ENCODE measurements at regions not wholly inside any gene's neighbourhood (a gene's known extent, or its start where the extent isn't known, plus 50 kb on each side); places are given as distances from the start of the nearest gene placed in this dataset.

DNA sequence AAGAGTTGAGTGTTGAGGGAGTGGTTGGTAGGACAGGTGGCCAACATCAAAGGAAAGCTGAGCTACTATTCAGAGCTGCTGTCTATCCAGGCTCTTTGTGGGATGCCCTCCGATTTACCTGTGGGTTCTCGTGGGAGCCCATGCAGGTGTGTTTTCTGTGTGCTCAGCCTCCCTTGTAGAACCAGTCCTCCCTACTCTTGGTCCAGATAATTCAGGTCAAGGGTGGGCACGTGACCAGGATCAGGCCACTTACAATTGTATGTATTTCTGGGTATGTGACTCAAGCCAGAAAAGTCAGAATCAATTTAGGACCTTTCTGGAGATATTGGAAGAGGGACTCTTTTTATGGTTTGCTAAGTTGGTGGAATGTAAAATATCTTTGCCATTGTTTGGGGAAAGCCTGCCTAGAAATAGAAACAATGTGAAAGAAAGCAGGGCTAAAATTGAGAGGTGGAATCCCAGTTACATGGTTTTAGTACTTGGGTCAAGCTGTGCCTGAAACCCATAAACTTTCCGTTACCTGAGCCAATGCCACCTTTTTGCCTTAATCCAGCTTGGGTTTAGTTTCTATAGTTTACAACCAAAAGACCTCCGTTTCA, 93.2 kb downstream of the PDCL3 start:
- Mint-ChIP-seq H3K27me3 (no peaks in the 10 kb centered on the region), H3K27ac (peak overlapping the region; percentile 93), H3K9me3 (peaks cover 3% of the 10 kb centered on the region), H3K36me3 (ENCODE audit: low read depth) (no peaks in the 10 kb centered on the region), H3K4me1 (ENCODE audit: low read depth) (peaks cover 55% of the 10 kb centered on the region), H3K4me3 (no peak overlapping the region)
- ChIA-PET POLR2A (interaction anchor here (1.1 kb wide), 1 partner anchor 12 kb away, joined by 3 read pairs; no protein-coding TSS in a partner anchor), CTCF (no interaction called here)
- intact Hi-C loops (cut with DNase I, micrococcal nuclease): no loop called here
- no peak for DNase-seq
- peaks cover 25% of the 10 kb centered on the region for H3K4me1 ChIP-seq (ENCODE audit: insufficient read depth, low read length)
- TF ChIP-seq, protein P1, sequence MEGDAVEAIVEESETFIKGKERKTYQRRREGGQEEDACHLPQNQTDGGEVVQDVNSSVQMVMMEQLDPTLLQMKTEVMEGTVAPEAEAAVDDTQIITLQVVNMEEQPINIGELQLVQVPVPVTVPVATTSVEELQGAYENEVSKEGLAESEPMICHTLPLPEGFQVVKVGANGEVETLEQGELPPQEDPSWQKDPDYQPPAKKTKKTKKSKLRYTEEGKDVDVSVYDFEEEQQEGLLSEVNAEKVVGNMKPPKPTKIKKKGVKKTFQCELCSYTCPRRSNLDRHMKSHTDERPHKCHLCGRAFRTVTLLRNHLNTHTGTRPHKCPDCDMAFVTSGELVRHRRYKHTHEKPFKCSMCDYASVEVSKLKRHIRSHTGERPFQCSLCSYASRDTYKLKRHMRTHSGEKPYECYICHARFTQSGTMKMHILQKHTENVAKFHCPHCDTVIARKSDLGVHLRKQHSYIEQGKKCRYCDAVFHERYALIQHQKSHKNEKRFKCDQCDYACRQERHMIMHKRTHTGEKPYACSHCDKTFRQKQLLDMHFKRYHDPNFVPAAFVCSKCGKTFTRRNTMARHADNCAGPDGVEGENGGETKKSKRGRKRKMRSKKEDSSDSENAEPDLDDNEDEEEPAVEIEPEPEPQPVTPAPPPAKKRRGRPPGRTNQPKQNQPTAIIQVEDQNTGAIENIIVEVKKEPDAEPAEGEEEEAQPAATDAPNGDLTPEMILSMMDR (IDR thresholded peaks at IDR 0.05): no peak
- no peak overlapping the region for H3K27ac ChIP-seq (ENCODE audit: low read depth in 1 of 2, low read length in 2 of 2)
- H3K9me3 ChIP-seq (ENCODE audit: control insufficient read depth in 1 of 2, insufficient read depth in 1 of 2, low read length in 2 of 2): peaks cover 0 to 3% of the 10 kb centered on the region in 2 experiments
- H3K27me3 ChIP-seq (ENCODE audit: control insufficient read depth in 1 of 2, insufficient read depth in 2 of 2, low read length in 2 of 2): no peaks in the 10 kb centered on the region
- no peaks in the 10 kb centered on the region for H3K36me3 ChIP-seq (ENCODE audit: insufficient read depth, low read length)
- no peak for ATAC-seq (ENCODE audit: poor library complexity)
- H3K4me3 ChIP-seq (ENCODE audit: low read length): no peak overlapping the region

DNA sequence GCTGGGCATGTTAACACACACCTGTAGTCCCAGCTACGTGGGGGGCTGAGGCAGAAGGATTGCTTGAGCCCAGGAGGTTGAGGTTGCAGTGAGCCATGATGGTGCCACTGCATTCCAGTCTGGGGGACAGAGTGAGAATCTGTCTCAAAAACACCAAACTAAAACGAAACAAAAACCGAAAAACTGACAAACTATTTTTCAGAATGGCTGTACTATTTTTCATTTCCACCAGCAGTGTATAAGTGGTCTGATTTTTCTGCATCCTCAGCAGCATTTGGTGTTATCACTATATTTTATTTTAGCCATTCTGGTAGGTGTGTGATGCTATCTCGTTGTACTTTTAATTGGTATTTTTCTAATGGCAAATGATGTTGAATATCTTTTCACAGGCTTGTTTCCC, 95.2 kb downstream of the PDCL3 start:
- no peaks in the 10 kb centered on the region for H3K27me3 Mint-ChIP-seq
- no peaks in the 10 kb centered on the region for H3K36me3 Mint-ChIP-seq (ENCODE audit: low read depth)
- H3K4me1 ChIP-seq (ENCODE audit: insufficient read depth, low read length): peaks cover 18% of the 10 kb centered on the region
- H3K36me3 ChIP-seq (ENCODE audit: insufficient read depth, low read length): no peaks in the 10 kb centered on the region
- H3K4me1 Mint-ChIP-seq (ENCODE audit: low read depth): peaks cover 43% of the 10 kb centered on the region
- DNase-seq: no peak
- TF ChIP-seq, protein P1 (IDR thresholded peaks at IDR 0.05): no peak
- H3K27ac ChIP-seq (ENCODE audit: low read depth in 1 of 2, low read length in 2 of 2): no peak overlapping the region
- intact Hi-C loops (cut with DNase I, micrococcal nuclease): no loop called here
- POLR2A ChIA-PET: interaction anchor here (0.7 to 0.8 kb wide), 2 partner anchors 16 to 35 kb away, joined by 3 to 4 read pairs; no protein-coding TSS in a partner anchor
- CTCF ChIA-PET: interaction anchor here (1.2 kb wide), 1 partner anchor 9 kb away, joined by 3 read pairs; no protein-coding TSS in a partner anchor
- no peak overlapping the region for H3K4me3 Mint-ChIP-seq
- H3K4me3 ChIP-seq (ENCODE audit: low read length): no peak overlapping the region
- peaks cover 3% of the 10 kb centered on the region for H3K9me3 Mint-ChIP-seq
- no peak for ATAC-seq (ENCODE audit: poor library complexity)
- H3K27me3 ChIP-seq (ENCODE audit: control insufficient read depth in 1 of 2, insufficient read depth in 2 of 2, low read length in 2 of 2): no peaks in the 10 kb centered on the region
- peaks cover 0 to 3% of the 10 kb centered on the region in 2 experiments for H3K9me3 ChIP-seq (ENCODE audit: control insufficient read depth in 1 of 2, insufficient read depth in 1 of 2, low read length in 2 of 2)
- H3K27ac Mint-ChIP-seq: no peak overlapping the region

DNA sequence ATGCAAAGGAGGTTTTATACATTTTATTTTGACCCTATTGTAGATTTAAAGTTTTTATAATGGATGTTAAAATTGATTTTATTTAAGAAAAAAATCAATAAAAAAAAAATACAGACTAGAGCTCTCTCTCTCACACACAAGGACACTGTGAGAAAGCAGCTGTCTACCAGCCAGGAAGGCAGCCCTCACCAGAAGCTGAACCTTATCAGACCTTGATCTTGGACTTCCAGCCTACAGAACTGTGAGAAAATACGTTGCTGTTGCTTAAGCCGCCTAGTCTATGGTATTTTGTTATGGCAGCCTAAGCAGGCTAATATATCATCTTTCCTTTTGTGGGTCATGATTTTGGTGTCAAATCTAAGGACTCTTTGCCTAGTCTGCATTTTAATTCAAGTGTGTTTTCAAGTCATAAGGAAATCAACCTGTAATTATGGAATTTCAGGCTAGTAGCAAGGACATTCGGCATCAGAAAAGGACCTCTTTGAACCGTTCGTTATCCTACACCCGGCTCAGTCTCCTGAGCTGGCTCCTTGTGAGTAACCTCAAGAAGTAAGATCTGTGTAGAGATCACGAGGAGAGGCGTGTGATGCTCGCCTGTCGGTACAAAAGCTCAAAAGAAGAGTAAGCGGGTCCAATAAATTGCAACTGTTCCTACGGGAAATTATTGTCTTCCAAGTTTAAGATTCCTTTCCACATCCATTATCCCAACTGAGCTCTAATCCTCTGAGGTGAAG, 98.2 kb downstream of the PDCL3 start:
- H3K4me1 ChIP-seq (ENCODE audit: insufficient read depth, low read length): no peaks in the 10 kb centered on the region
- H3K27me3 Mint-ChIP-seq: no peaks in the 10 kb centered on the region
- H3K4me3 Mint-ChIP-seq: no peak overlapping the region
- ATAC-seq (ENCODE audit: poor library complexity) (peak; percentile 44), DNase-seq (no peak)
- H3K9me3 Mint-ChIP-seq: no peaks in the 10 kb centered on the region
- POLR2A ChIA-PET: interaction anchor here (1.8 to 2.0 kb wide), 2 partner anchors 17 kb away, joined by 5 read pairs; no protein-coding TSS in a partner anchor
- H3K4me3 ChIP-seq (ENCODE audit: low read length): no peak overlapping the region
- H3K9me3 ChIP-seq (ENCODE audit: control insufficient read depth in 1 of 2, insufficient read depth in 1 of 2, low read length in 2 of 2): no peaks in the 10 kb centered on the region
- peaks cover 26% of the 10 kb centered on the region for H3K4me1 Mint-ChIP-seq (ENCODE audit: low read depth)
- no peak overlapping the region for H3K27ac ChIP-seq (ENCODE audit: low read depth in 1 of 2, low read length in 2 of 2)
- no peaks in the 10 kb centered on the region for H3K36me3 ChIP-seq (ENCODE audit: insufficient read depth, low read length)
- intact Hi-C loops (cut with DNase I, micrococcal nuclease): no loop called here
- CTCF ChIA-PET: no interaction called here
- no peak overlapping the region for H3K27ac Mint-ChIP-seq
- no peaks in the 10 kb centered on the region for H3K27me3 ChIP-seq (ENCODE audit: control insufficient read depth in 1 of 2, insufficient read depth in 2 of 2, low read length in 2 of 2)
- TF ChIP-seq, protein P1 (IDR thresholded peaks at IDR 0.05): no peak
- H3K36me3 Mint-ChIP-seq (ENCODE audit: low read depth): no peaks in the 10 kb centered on the region
